Ramos (cell line): ENCODE measurements at regions not wholly inside any gene's neighbourhood (a gene's known extent, or its start where the extent isn't known, plus 50 kb on each side); places are given as distances from the start of the nearest gene placed in this dataset.

Source experiments
- in situ Hi-C: fragments of 300-500 bp; cut with MboI; formaldehyde crosslinking; loops from one replicate; pipeline ENCODE4 v1.14.3; 2022; ENCODE audit warnings: low sequenced_read_pairs; ENCODE audit not compliant: unreplicated experiment

GRCh38 chr18:78640246-78640995 lies 339.2 kb upstream of the SALL3 start:
- in situ Hi-C loops: no loop called here

GRCh38 chr18:78641689-78642231 lies 337.9 kb upstream of the SALL3 start:
- in situ Hi-C loops: no loop called here

- in situ Hi-C loops: no loop called here
Observed at GRCh38 chr18:78642296-78642951, 337.2 kb upstream of the SALL3 start.

DNA sequence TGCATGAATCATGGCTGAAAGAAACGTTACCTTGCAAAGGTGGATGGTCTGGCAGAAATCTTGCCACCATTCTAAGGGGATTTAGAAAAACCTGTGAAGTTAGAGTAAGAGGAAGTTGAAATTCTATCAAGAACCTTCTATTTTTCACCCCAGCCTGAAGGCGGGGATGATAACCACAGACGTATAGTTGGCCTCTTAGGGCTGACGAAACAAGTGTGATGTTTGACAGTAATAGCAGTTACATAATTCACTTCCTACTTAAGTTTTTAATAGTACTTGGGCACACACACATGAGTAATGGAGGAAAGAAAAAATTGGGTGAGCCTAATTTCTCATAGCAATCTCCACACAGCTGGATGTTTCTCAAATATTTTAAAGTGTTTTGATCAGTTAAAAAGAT lies 336.6 kb upstream of the SALL3 start:
- in situ Hi-C loops: no loop called here

GRCh38 chr18:78643981-78644380 lies 335.6 kb upstream of the SALL3 start:
- in situ Hi-C loops: no loop called here

DNA sequence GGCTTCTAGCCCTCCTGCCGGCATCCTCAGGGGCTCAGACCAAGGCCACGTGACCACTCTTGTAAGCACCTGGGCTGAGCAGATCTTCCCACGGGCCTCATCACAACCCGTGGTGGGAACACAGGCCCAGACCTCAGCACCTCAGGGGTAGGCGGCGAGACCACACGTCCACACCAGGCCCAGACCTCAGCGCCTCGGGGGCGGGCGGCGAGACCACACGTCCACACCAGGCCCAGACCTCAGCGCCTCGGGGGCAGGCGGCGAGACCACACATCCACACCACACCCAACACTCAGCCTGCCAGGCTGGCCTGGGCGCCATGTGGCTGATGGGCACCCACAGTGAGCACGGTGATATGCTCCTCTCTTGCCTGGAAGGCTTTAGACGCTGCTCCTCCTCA lies 334.4 kb upstream of the SALL3 start:
- in situ Hi-C loops: no loop called here

DNA sequence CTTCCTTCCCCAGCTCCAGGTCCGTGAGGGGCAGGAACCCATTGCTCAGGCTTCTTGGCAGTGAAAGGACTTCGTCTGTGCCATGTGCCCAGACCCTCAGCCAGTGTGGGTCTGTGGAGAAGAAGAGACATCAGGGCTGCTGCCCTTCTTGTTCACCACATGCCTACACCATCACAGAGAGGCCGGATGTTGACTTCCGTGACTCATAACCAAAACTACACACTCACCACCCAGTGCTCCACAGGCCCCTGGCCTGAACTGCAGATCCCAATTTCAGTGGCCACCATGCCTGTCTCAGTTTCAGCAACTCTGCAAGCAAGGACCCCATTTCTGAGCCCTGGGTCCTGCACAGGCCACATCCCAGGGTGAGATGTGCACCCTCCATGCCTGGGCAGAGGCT lies 332.6 kb upstream of the SALL3 start:
- in situ Hi-C loops: no loop called here

GRCh38 chr18:78649421-78649820 lies 330.2 kb upstream of the SALL3 start:
- in situ Hi-C loops: no loop called here

DNA sequence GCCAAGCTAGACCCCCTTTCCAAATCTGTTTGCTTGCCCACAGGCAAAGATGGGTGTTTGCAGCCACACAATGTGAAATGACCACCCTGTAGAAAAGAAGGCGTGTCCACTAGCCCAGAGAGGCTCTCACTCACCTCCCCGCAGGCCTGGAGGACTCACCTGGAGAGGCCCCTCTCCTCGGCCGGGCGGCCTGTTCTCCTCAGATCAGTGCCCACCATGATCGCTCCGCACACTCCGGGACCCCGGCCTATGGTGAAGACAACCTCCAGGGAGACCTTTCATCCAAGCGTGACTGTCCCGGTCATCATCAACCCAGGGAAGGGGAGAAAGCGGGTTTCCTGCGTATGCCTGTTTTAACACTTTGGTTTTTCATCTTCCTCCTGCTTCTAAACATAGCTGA lies 328.7 kb upstream of the SALL3 start:
- in situ Hi-C loops: no loop called here

GRCh38 chr18:78652001-78652545 lies 327.5 kb upstream of the SALL3 start:
- in situ Hi-C loops: no loop called here

DNA sequence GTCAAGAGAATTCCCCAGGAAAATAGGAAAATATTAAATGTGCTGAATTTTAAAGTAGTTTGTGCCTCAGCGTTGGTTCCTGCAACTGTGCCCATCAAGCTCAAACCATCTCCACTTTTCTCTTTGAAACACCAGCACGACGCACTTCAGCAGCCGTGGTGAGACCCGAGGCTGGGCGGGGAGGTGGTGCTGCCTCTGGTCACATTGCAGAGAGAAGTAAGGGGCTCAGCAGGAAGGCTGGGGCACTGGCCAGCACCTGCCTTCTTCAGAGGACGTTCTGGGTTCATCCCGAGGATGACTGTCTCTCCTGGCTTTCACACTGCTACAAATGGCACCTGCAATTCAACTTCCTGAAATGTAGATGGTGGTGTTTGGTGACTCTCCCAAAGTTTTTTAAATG lies 323.7 kb upstream of the SALL3 start:
- in situ Hi-C loops: no loop called here

- in situ Hi-C loops: no loop called here
Observed at GRCh38 chr18:78656346-78656925, 323.2 kb upstream of the SALL3 start.

- in situ Hi-C loops: no loop called here
Observed at GRCh38 chr18:78658531-78658930, 321.1 kb upstream of the SALL3 start.

DNA sequence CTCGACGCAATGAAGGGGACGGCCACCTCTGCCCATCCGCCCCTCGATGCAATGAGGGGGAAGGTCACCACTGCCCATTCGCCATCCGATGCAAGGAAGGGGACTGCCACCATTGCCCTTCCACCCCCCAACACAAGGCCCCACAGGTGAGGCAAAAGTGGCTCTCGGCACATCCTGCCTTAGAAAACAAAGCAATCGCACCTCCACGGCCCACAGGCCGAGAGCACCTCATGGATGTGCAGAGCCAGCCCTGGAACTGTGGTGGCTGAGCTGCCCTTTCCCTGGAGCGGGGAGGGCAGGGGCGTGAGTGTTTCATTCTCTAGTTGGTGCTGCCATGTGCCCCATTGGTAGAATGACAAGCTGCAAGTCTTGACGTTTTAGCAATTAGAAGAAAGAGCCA lies 320.6 kb upstream of the SALL3 start:
- in situ Hi-C loops: no loop called here

- in situ Hi-C loops: no loop called here
Observed at GRCh38 chr18:78659748-78660147, 319.9 kb upstream of the SALL3 start.

DNA sequence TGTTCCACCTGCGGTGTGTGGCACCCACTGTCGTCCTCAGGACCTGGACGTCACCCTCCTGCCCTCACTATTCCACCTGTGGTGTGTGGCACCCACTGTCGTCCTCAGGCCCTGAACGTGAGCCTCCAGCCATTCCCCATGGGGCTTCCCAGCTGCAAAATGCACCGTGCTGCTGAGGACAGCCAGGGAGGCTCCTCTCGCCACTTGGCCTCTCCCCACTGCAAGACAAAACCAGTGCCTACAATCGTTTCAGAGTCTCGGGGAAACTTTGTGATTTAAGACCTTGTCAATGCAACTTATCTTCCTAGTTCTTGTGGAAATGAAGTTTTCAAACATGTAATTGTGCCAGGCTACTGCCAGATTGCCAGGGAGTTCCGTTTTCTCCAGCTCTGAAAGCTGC lies 319.3 kb upstream of the SALL3 start:
- in situ Hi-C loops: no loop called here

DNA sequence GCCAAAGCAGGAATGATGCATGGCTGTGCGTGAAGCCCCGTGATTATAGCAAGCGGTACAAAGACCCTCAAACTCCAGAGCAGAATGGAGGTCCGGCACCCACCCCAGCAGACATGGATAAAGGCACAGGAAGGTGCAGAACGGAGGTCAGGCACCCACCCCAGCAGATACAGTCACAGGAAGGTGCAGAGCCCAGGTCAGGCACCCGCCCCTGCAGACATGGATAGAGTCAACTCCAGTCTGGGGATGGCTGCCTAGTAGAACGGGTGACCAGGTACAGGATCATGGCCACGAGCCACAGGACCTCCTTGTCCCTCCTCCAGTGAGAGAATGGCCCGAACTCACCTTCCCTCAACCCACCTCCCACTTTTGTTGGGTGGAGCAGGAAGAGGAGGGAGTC lies 318.3 kb upstream of the SALL3 start:
- in situ Hi-C loops: no loop called here

DNA sequence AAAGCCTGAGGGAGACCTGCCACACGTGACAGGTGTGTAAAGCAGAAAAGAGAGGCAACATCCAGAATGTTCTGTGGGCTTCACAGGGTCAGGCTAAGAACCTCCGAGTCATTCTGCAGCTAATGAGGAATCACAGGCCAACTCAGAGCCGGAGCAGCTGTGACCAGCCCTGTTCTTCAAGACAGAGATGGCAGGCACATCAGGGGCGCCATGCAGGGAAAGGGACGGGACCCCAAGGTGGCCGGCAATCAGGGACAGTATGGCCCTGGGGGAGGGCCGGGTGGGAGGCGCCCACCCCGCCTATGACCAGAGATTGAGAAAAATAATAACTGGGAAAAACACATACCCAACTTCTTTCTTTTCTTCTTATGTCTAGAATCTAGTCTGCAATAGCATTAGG lies 316.7 kb upstream of the SALL3 start:
- in situ Hi-C loops: no loop called here

GRCh38 chr18:78664048-78664447 lies 315.6 kb upstream of the SALL3 start:
- in situ Hi-C loops: no loop called here

GRCh38 chr18:78664848-78665247 lies 314.8 kb upstream of the SALL3 start:
- in situ Hi-C loops: no loop called here

DNA sequence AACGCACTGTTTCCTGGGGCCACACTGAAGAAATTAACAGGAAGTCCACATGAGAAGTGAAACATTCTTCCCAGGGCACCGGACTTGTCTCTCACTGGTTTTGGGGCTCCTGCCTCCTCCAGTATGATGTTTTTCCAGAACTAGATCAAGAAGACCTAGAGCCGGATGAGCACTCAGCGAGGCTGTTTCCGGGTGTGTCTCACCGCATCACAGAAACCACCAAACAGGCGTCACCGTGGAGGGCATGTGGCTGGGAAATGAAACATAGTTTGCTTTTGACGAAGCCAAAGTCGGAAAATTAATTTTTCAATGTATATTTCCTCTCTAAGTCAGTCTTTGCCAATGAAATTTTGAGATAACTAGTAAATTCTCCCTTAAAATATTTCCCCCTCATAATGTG lies 314.0 kb upstream of the SALL3 start:
- in situ Hi-C loops: no loop called here
